GM12878 (cell line): ENCODE measurements at regions not wholly inside any gene's neighbourhood (a gene's known extent, or its start where the extent isn't known, plus 50 kb on each side); places are given as distances from the start of the nearest gene placed in this dataset.

Experiments
- ATAC-seq: fragments of 200-7000 bp; cut with Tn5 transposase; 3 replicates; pipeline ENCODE4 v1.9.1; 2020; ENCODE audit warnings: mild to moderate bottlenecking, moderate library complexity
- BruUV-seq: library from RNA; stranded (reverse); fragments of 400-500 nt; replicated peaks from 2 replicates; lab custom pipeline; 2021; lab: Mats Ljungman, UMichigan
- CTCF ChIA-PET: fragments of 300-600 bp; sonication (Branson Sonifier 250); formaldehyde crosslinking; extraction: SDS; loops from one replicate; lab custom pipeline; 2021; ENCODE audit warnings: inconsistent platforms; lab: Yijun Ruan, JAX
- POLR2A ChIA-PET: fragments of 350-600 bp; formaldehyde crosslinking; extraction: SDS; loops from one replicate; lab custom pipeline; 2021; ENCODE audit warnings: inconsistent platforms; lab: Charles Lee
- RAD21 ChIA-PET: fragments of 300-600 bp; sonication (Branson Sonifier 250); formaldehyde crosslinking; loops from one replicate; lab custom pipeline; 2023; ENCODE audit warnings: antibody characterized with exemption; ENCODE audit not compliant: unreplicated experiment; lab: Charles Lee
- SMC1A ChIA-PET: fragments of 300-600 bp; sonication (Branson Sonifier 250); formaldehyde crosslinking; loops from one replicate; lab custom pipeline; 2023; ENCODE audit not compliant: unreplicated experiment, uncharacterized antibody; lab: Charles Lee
- DNase-seq: peaks from one replicate; pipeline ENCODE4 v3.0.0-alpha.2; 2011; ENCODE audit warnings: low read depth, low spot score
- FAIRE-seq: peaks from 3 replicates; lab custom pipeline; 2011; peaks lifted over from hg19 to GRCh38; lab: Jason Lieb, UNC
- H2AFZ ChIP-seq: 2 replicates; pipeline ENCODE4 v1.6.0; 2011; ENCODE audit warnings: low read depth, low read length, control low read depth; ENCODE audit not compliant: control insufficient read depth
- H3K27ac ChIP-seq: 2 replicates; pipeline ENCODE4 v1.5.1; 2011; ENCODE audit warnings: control low read depth; ENCODE audit not compliant: control insufficient read depth, insufficient read depth
- H3K27me3 ChIP-seq, 2 experiments: replicated peaks in 1 of 2; 2 replicates each; pipeline versions ENCODE4 v1.6.0 to v1.6.1; 2011; ENCODE audit warnings: low read length in 1 of 2; ENCODE audit not compliant: control insufficient read depth in 2 of 2, insufficient read depth in 2 of 2
- H3K36me3 ChIP-seq, 2 experiments: 2 replicates each; pipeline ENCODE4 v1.5.1; 2011; ENCODE audit warnings: low read length in 1 of 2; ENCODE audit not compliant: control insufficient read depth in 2 of 2, insufficient read depth in 2 of 2
- H3K4me1 ChIP-seq: 2 replicates; pipeline ENCODE4 v1.6.1; 2011; ENCODE audit warnings: mild to moderate bottlenecking, low read length, moderate library complexity, mixed read lengths; ENCODE audit not compliant: control insufficient read depth, insufficient read depth
- H3K4me2 ChIP-seq: 2 replicates; pipeline ENCODE4 v1.6.0; 2011; ENCODE audit warnings: control low read depth; ENCODE audit not compliant: control insufficient read depth, insufficient read depth
- H3K4me3 ChIP-seq: fragments of 200-600 bp; sonication (generic); 2 replicates; pipeline ENCODE4 v1.5.1; 2016
- H3K79me2 ChIP-seq: 2 replicates; pipeline ENCODE4 v1.6.0; 2011; ENCODE audit warnings: low read length; ENCODE audit not compliant: control insufficient read depth, insufficient read depth
- H3K9ac ChIP-seq: 2 replicates; pipeline ENCODE4 v1.8.0; 2011; ENCODE audit warnings: low read length, control low read depth, mixed read lengths; ENCODE audit not compliant: control insufficient read depth, insufficient read depth
- H3K9me3 ChIP-seq: replicated peaks from 3 replicates; pipeline ENCODE4 v1.5.1; 2011; ENCODE audit warnings: mild to moderate bottlenecking, low read length; ENCODE audit not compliant: control insufficient read depth, insufficient read depth
- H4K20me1 ChIP-seq: 2 replicates; pipeline ENCODE4 v1.6.0; 2011; ENCODE audit not compliant: control insufficient read depth, insufficient read depth
- ATF7 ChIP-seq: fragments of 450-650 bp; IDR thresholded peaks from 2 replicates; pipeline ENCODE4 v1.6.1; 2016; ENCODE audit warnings: low read depth, mild to moderate bottlenecking
- BCL3 ChIP-seq: IDR thresholded peaks from 2 replicates; pipeline ENCODE4 v1.6.1; 2011; ENCODE audit warnings: borderline replicate concordance, low read depth, mild to moderate bottlenecking, moderate library complexity, low read length; ENCODE audit not compliant: insufficient read depth, poor library complexity, severe bottlenecking
- CHD1 ChIP-seq: IDR thresholded peaks from 2 replicates; pipeline ENCODE4 v1.6.1; 2012; ENCODE audit warnings: low read depth, low read length, improper control_type of control experiment
- CREM ChIP-seq: IDR thresholded peaks from 2 replicates; pipeline ENCODE4 v1.6.1; 2014; ENCODE audit warnings: antibody characterized with exemption, low read depth
- E4F1 ChIP-seq: fragments of 450-650 bp; IDR thresholded peaks from 2 replicates; pipeline ENCODE4 v1.6.1; 2018; ENCODE audit warnings: borderline replicate concordance, mild to moderate bottlenecking; ENCODE audit not compliant: partially characterized antibody
- ESRRA ChIP-seq: IDR thresholded peaks from 2 replicates; pipeline ENCODE4 v1.6.1; 2012; ENCODE audit warnings: mild to moderate bottlenecking, low read length, improper control_type of control experiment
- FOS ChIP-seq: IDR thresholded peaks from 3 replicates; pipeline ENCODE4 v1.6.1; 2011; ENCODE audit warnings: borderline replicate concordance; ENCODE audit not compliant: insufficient read length; ENCODE audit errors: extremely low read depth
- NR2C2 ChIP-seq: IDR thresholded peaks from 2 replicates; pipeline ENCODE4 v1.6.1; 2011; ENCODE audit warnings: borderline replicate concordance, low read depth; ENCODE audit not compliant: control insufficient read depth, insufficient read length
- NR2F1 ChIP-seq: fragments of 450-650 bp; conservative IDR thresholded peaks from 2 replicates; pipeline ENCODE4 v1.6.1; 2017; ENCODE audit warnings: mild to moderate bottlenecking
- PKNOX1 ChIP-seq: fragments of 450-650 bp; IDR thresholded peaks from 2 replicates; pipeline ENCODE4 v1.6.1; 2016; ENCODE audit warnings: mild to moderate bottlenecking
- RUNX3 ChIP-seq: IDR thresholded peaks from 2 replicates; pipeline ENCODE4 v1.6.1; 2012; ENCODE audit warnings: low read length, inconsistent platforms
- STAT3 ChIP-seq: IDR thresholded peaks from 2 replicates; pipeline ENCODE4 v1.6.1; 2011; ENCODE audit warnings: low read depth, low read length, improper control_type of control experiment
- whole genome bisulfite sequencing: methylation state at CpG from one replicate; pipeline ENCODE4 v1.1.6; 2016; ENCODE audit warnings: low lambda C conversion rate; ENCODE audit not compliant: insufficient replicate concordance, insufficient coverage; ENCODE audit errors: missing lambda C conversion rate; 5-methylcytosine and 5-hydroxymethylcytosine counted together
- in situ Hi-C: fragments of 300-500 bp; cut with MboI; formaldehyde crosslinking; loops from 9 replicates; pipeline ENCODE4 v1.14.3; 2018; ENCODE audit warnings: mixed read lengths
- intact Hi-C: fragments of 100-400 bp; cut with micrococcal nuclease; formaldehyde crosslinking; loops from one replicate; pipeline ENCODE4 v1.14.2; 2022; ENCODE audit not compliant: unreplicated experiment

GRCh38 chr7:125032943-125033342 lies 103.3 kb upstream of the POT1 start:
- in situ Hi-C loops: no loop called here
- Histone ChIP-seq H3K4me3 (no peak overlapping the region), H3K27me3 (no peaks in the 10 kb centered on the region), H3K4me2 (no peak overlapping the region), H2AFZ (no peak overlapping the region), H3K27ac (no peak overlapping the region), H4K20me1 (no peaks in the 10 kb centered on the region), H3K79me2 (no peaks in the 10 kb centered on the region), H3K36me3 (no peaks in the 10 kb centered on the region), H3K4me1 (no peaks in the 10 kb centered on the region), H3K9ac (no peak overlapping the region), H3K9me3 (no peaks in the 10 kb centered on the region)
- SMC1A ChIA-PET: no interaction called here
- 11% methylated on average over 4 of the region's 4 CpGs for WGBS
- BruUV-seq: no TSS peak
- intact Hi-C loops: no loop called here
- ATAC-seq: no peak
- RAD21 ChIA-PET: no interaction called here
- POLR2A ChIA-PET: no interaction called here
- TF ChIP-seq CHD1 (no peak), E4F1 (no peak), PKNOX1 (no peak), BCL3 (no peak), NR2F1 (no peak), RUNX3 (no peak), FOS (no peak), STAT3 (no peak), NR2C2 (no peak), ATF7 (no peak), CREM (no peak), ESRRA (no peak)
- no peak for DNase-seq
- no peak for FAIRE-seq
- CTCF ChIA-PET: no interaction called here
